ENCODE measurements at regions not wholly inside any gene's neighbourhood (a gene's known extent, or its start where the extent isn't known, plus 50 kb on each side); places are given as distances from the start of the nearest gene placed in this dataset.

DNA sequence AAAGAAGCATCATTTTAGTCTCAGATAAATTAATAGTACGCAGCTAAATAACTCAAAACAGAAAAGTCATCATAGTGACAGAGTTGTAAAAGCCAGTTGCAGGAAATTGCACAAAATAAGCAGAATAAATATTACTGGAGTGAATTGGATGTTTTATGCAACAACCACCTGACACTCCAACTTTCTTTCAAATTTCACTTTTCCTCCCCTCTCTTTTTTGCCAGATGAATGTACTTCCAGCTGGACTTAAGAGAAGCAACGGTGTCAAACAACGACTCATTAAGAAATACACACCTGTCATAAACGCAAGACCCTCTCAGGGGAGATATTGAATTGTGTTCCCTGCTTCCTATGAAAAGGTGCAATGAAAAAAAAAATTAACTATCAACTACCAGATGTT lies 120.2 kb upstream of the HCCS start:
- TF ChIP-seq, protein P1, sequence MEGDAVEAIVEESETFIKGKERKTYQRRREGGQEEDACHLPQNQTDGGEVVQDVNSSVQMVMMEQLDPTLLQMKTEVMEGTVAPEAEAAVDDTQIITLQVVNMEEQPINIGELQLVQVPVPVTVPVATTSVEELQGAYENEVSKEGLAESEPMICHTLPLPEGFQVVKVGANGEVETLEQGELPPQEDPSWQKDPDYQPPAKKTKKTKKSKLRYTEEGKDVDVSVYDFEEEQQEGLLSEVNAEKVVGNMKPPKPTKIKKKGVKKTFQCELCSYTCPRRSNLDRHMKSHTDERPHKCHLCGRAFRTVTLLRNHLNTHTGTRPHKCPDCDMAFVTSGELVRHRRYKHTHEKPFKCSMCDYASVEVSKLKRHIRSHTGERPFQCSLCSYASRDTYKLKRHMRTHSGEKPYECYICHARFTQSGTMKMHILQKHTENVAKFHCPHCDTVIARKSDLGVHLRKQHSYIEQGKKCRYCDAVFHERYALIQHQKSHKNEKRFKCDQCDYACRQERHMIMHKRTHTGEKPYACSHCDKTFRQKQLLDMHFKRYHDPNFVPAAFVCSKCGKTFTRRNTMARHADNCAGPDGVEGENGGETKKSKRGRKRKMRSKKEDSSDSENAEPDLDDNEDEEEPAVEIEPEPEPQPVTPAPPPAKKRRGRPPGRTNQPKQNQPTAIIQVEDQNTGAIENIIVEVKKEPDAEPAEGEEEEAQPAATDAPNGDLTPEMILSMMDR (IDR thresholded peaks at IDR 0.05; ENCODE audit: low read depth, low read length, poor library complexity, severe bottlenecking): no peak
- TF ChIP-seq EZH2phosphoT487 (IDR thresholded peaks at IDR 0.05; ENCODE audit: borderline replicate concordance, low read length): no peak

Measured in DOHH2 (cell line).